ENCODE measurements at regions not wholly inside any gene's neighbourhood (a gene's known extent, or its start where the extent isn't known, plus 50 kb on each side); places are given as distances from the start of the nearest gene placed in this dataset.

DNA sequence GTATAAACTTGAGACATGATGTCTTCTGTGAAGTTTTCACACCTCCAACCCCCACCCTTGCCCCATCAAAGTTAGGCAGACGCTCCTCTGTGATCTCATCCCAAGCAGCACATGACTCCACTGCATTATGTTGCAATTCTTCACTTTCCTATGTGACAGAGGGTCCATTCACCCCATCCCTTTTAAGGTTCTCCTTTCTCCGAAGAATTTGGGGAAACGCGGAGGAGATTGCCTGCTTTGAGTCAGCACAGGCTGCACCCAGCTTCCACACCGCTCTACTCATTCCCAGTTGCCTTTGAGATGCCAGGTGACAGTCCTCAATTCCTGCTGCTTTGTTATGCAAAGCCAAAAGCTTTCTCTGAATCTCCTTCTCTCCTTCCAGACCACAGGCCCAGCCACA, 61.8 kb downstream of the PHLDA1 start (continued):
- TF ChIP-seq BHLHE40 (IDR thresholded peaks at IDR 0.05; ENCODE audit: low read length) (peak; percentile 51; the same call in 1 of the 2 replicates), FOSL1 (tag; conservative IDR thresholded peaks at IDR 0.05) (peak; percentile 50)

DNA sequence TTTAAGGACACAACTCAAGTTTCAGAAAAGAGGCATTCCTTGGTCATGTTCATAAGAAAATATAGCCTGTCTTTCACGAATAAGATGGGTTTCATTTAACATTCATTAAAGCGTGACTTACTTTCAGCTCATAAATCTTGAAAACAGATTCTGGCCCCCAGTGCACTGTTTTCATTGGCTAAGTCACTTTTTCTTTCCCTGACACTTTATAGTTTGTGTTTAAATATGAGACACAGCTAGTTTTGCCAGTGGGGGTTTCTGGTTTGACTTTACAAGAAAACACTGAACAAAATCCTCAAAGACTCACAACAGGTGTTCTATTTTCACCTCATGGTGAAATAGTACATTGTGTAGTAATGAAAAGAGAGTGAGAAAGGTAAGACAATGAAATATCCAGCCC, 65.9 kb downstream of the PHLDA1 start:
- no peak overlapping the region for H3K4me2 ChIP-seq (ENCODE audit: insufficient read depth, low read length)
- intact Hi-C loops (cut with micrococcal nuclease) (no loop called here), in situ Hi-C loops (cut with MboI) (no loop called here)
- ATAC-seq (no peak), FAIRE-seq (no peak), DNase-seq (ENCODE audit: extremely low read depth in 1 of 4, low spot score in 3 of 4) (no peak)
- 10% methylated on average over 2 of the region's 2 CpGs for WGBS (ENCODE audit: insufficient coverage, low coverage, missing lambda C conversion rate)
- no peak overlapping the region for H2AFZ ChIP-seq (ENCODE audit: low read depth, low read length)
- no peak overlapping the region for H3K27ac ChIP-seq (ENCODE audit: extremely low read depth, low read depth, low read length)
- ChIA-PET POLR2A (no interaction called here), CTCF (ENCODE audit: low intra/inter-chr PET ratio) (no interaction called here)
- H3K9ac ChIP-seq (ENCODE audit: insufficient read depth in 1 of 2, low read depth in 2 of 2, low read length in 2 of 2), result no peak overlapping the region
- TF ChIP-seq, protein P1, sequence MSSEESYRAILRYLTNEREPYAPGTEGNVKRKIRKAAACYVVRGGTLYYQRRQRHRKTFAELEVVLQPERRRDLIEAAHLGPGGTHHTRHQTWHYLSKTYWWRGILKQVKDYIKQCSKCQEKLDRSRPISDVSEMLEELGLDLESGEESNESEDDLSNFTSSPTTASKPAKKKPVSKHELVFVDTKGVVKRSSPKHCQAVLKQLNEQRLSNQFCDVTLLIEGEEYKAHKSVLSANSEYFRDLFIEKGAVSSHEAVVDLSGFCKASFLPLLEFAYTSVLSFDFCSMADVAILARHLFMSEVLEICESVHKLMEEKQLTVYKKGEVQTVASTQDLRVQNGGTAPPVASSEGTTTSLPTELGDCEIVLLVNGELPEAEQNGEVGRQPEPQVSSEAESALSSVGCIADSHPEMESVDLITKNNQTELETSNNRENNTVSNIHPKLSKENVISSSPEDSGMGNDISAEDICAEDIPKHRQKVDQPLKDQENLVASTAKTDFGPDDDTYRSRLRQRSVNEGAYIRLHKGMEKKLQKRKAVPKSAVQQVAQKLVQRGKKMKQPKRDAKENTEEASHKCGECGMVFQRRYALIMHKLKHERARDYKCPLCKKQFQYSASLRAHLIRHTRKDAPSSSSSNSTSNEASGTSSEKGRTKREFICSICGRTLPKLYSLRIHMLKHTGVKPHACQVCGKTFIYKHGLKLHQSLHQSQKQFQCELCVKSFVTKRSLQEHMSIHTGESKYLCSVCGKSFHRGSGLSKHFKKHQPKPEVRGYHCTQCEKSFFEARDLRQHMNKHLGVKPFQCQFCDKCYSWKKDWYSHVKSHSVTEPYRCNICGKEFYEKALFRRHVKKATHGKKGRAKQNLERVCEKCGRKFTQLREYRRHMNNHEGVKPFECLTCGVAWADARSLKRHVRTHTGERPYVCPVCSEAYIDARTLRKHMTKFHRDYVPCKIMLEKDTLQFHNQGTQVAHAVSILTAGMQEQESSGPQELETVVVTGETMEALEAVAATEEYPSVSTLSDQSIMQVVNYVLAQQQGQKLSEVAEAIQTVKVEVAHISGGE (CRISPR knock-in tag; IDR thresholded peaks at IDR 0.05), result no peak
- TF ChIP-seq HLTF (IDR thresholded peaks at IDR 0.05) (no peak), ZNF146 (CRISPR knock-in tag; IDR thresholded peaks at IDR 0.05; ENCODE audit: unreplicated experiment) (no peak), ESRRB (CRISPR knock-in tag; IDR thresholded peaks at IDR 0.05; ENCODE audit: borderline replicate concordance) (no peak), HDAC6 (IDR thresholded peaks at IDR 0.05; ENCODE audit: low read depth, low read length) (no peak), PTRF (tag; IDR thresholded peaks at IDR 0.05) (no peak), NFE2 (IDR thresholded peaks at IDR 0.05; ENCODE audit: low read depth) (no peak), ZNF695 (CRISPR knock-in tag; IDR thresholded peaks at IDR 0.05) (no peak), ARHGAP35 (IDR thresholded peaks at IDR 0.05; ENCODE audit: partially characterized antibody) (no peak), ZC3H4 (CRISPR knock-in tag; IDR thresholded peaks at IDR 0.05; ENCODE audit: borderline replicate concordance) (no peak), GABPB2 (CRISPR knock-in tag; conservative IDR thresholded peaks at IDR 0.05) (no peak)
- no peaks in the 10 kb centered on the region for H3K9me3 ChIP-seq (replicated peaks; ENCODE audit: control insufficient read depth, insufficient read depth, low read depth, low read length)
- H4K20me1 ChIP-seq (replicated peaks; ENCODE audit: control insufficient read depth, insufficient read depth, low read length), result no peaks in the 10 kb centered on the region
- no TSS peak for BruUV-seq (replicated peaks)
- H3K36me3 ChIP-seq (ENCODE audit: control insufficient read depth, insufficient read depth, low read length), result no peaks in the 10 kb centered on the region
- no peaks in the 10 kb centered on the region for H3K79me2 ChIP-seq (ENCODE audit: control insufficient read depth, insufficient read depth, low read length)
- H3K27me3 ChIP-seq (ENCODE audit: control insufficient read depth in 2 of 2, insufficient read depth in 2 of 2, low read length in 2 of 2), result no peaks in the 10 kb centered on the region
- no peak overlapping the region for H3K4me3 ChIP-seq
- H3K9me1 ChIP-seq (ENCODE audit: control insufficient read depth, insufficient read depth, low read length), result no peaks in the 10 kb centered on the region
- no peaks in the 10 kb centered on the region; a peak in 1 of 5 replicates for H3K4me1 ChIP-seq (replicated peaks in 1 of 2; ENCODE audit: control insufficient read depth in 2 of 2, insufficient read depth in 2 of 2, low read length in 2 of 2)
